CD8-positive, alpha-beta memory T cell (primary cell): ENCODE measurements at regions not wholly inside any gene's neighbourhood (a gene's known extent, or its start where the extent isn't known, plus 50 kb on each side); places are given as distances from the start of the nearest gene placed in this dataset.
"Not testable (repeated sequence)": the region's sequence is repeated elsewhere in the genome, so short reads cannot be mapped to it uniquely, and the experiment has no call there.

ENCODE experiments used
- CTCF ChIA-PET: fragments of 350-600 bp; sonication (Branson Sonifier 250); formaldehyde crosslinking; loops from one replicate; lab custom pipeline; 2021; ENCODE audit warnings: antibody characterized with exemption; lab: Charles Lee
- POLR2A ChIA-PET: fragments of 350-600 bp; sonication (Branson Sonifier 250); formaldehyde crosslinking; loops from one replicate; lab custom pipeline; 2021; ENCODE audit warnings: antibody characterized with exemption; lab: Charles Lee
- DNase-seq, 5 donors: peaks; one replicate each; pipeline versions ENCODE4 v3.0.0 to v3.0.0-alpha.2; 2020 to 2022; ENCODE audit warnings: mixed read lengths in 1 of 5
- H3K27ac ChIP-seq: one replicate; pipeline ENCODE4 v1.7.0; 2013; ENCODE audit warnings: low read depth, mild to moderate bottlenecking, low read length, moderate library complexity
- H3K27me3 ChIP-seq: 2 replicates; pipeline ENCODE4 v1.7.0; 2013; ENCODE audit warnings: low read length, mild to moderate bottlenecking; ENCODE audit not compliant: insufficient read depth, poor library complexity, severe bottlenecking
- H3K36me3 ChIP-seq: 2 replicates; pipeline ENCODE4 v1.7.0; 2013; ENCODE audit warnings: mild to moderate bottlenecking, low read length, moderate library complexity; ENCODE audit not compliant: insufficient read depth
- H3K4me1 ChIP-seq: 2 replicates; pipeline ENCODE4 v1.7.0; 2013; ENCODE audit warnings: mild to moderate bottlenecking, low read length, moderate library complexity; ENCODE audit not compliant: insufficient read depth
- H3K4me3 ChIP-seq: 2 replicates; pipeline ENCODE4 v1.7.0; 2013; ENCODE audit warnings: mild to moderate bottlenecking, low read length
- H3K9me3 ChIP-seq: 2 replicates; pipeline ENCODE4 v1.7.0; 2013; ENCODE audit warnings: mild to moderate bottlenecking, low read length
- H3K27ac Mint-ChIP-seq, 8 donors: one replicate each; pipeline ENCODE4 v1.8.0; 2020 to 2021; ENCODE audit warnings: mixed read lengths in 8 of 8, mild to moderate bottlenecking in 6 of 8, inconsistent platforms in 3 of 8, moderate library complexity in 3 of 8
- H3K27me3 Mint-ChIP-seq, 2 donors: one replicate each; pipeline ENCODE4 v1.8.0; 2020 to 2021; ENCODE audit warnings: mixed read lengths in 2 of 2, mild to moderate bottlenecking in 1 of 2, moderate library complexity in 1 of 2
- H3K36me3 Mint-ChIP-seq, 3 donors: one replicate each; pipeline ENCODE4 v1.8.0; 2020 to 2021; ENCODE audit warnings: mixed read lengths in 3 of 3, inconsistent platforms in 1 of 3, mild to moderate bottlenecking in 1 of 3
- H3K4me1 Mint-ChIP-seq, 3 donors: one replicate each; pipeline ENCODE4 v1.8.0; 2020 to 2021; ENCODE audit warnings: mixed read lengths in 3 of 3, inconsistent platforms in 1 of 3, mild to moderate bottlenecking in 1 of 3
- H3K4me3 Mint-ChIP-seq, 7 donors: one replicate each; pipeline ENCODE4 v1.8.0; 2020 to 2021; ENCODE audit warnings: mixed read lengths in 7 of 7, mild to moderate bottlenecking in 6 of 7, moderate library complexity in 4 of 7, inconsistent platforms in 2 of 7
- H3K9me3 Mint-ChIP-seq, 5 donors: one replicate each; pipeline ENCODE4 v1.8.0; 2020 to 2022; ENCODE audit warnings: mixed read lengths in 5 of 5, mild to moderate bottlenecking in 3 of 5, moderate library complexity in 2 of 5, inconsistent platforms in 1 of 5

DNA sequence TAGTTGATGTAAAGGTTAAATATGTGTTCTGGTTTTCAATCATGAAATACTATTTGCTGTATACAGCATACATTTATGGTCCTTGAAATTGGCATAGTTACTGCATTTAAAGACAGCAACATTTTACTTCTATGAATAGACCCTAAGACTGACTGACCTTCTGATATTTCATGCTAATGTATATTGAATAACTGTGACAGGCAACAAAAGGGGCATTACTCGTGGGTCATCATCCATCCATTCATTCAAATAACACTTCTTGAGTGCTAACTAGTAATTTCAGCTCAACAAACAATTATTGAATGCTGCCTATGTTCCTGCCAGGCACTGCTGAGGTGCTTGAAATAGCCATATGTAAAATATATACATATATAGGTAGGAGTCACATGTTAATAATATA is 92.8 kb upstream of the ADAMTS3 start:
- Mint-ChIP-seq H3K27me3 (peaks cover 1 to 2% of the 10 kb centered on the region in 2 donors), H3K9me3 (no peaks in the 10 kb centered on the region), H3K36me3 (no peaks in the 10 kb centered on the region), H3K4me3 (no peak overlapping the region), H3K27ac (no peak overlapping the region), H3K4me1 (no peaks in the 10 kb centered on the region)
- CTCF ChIA-PET: no interaction called here
- Histone ChIP-seq H3K4me3 (no peak overlapping the region), H3K4me1 (no peaks in the 10 kb centered on the region), H3K27me3 (no peaks in the 10 kb centered on the region), H3K27ac (no peak overlapping the region), H3K9me3 (no peaks in the 10 kb centered on the region), H3K36me3 (no peaks in the 10 kb centered on the region)
- POLR2A ChIA-PET: no interaction called here
- DNase-seq: no peak

DNA sequence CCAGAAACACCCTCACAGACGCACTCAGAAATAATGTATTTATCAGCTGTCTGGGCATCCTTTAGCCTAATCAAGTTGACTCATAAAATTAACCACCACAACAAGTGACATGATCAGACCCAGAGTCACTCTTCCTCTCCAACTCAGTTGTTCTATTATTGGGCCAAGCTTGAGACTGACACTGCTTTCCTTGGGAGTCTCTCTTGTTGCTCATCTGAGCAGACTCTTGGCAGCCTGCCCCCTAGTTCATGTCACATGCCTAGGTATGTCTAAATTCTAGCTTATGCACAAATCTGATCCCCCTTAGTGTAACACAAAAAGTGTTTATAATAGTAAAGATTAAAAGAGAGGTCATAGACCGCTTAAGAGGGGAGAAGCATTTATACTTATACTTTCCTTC is 72.6 kb upstream of the ADAMTS3 start:
- ChIA-PET CTCF (no interaction called here), POLR2A (no interaction called here)
- H3K4me1 ChIP-seq: no peaks in the 10 kb centered on the region
- no peaks in the 10 kb centered on the region for H3K27me3 ChIP-seq
- no peaks in the 10 kb centered on the region for H3K9me3 ChIP-seq
- H3K27ac ChIP-seq: no peak overlapping the region
- no peak overlapping the region for H3K4me3 ChIP-seq
- H3K9me3 Mint-ChIP-seq: peaks cover 0 to 5% (median 0%) of the 10 kb centered on the region in 5 donors
- no peaks in the 10 kb centered on the region for H3K36me3 ChIP-seq
- H3K4me3 Mint-ChIP-seq: no peak overlapping the region
- no peaks in the 10 kb centered on the region for H3K4me1 Mint-ChIP-seq
- no peak for DNase-seq
- H3K36me3 Mint-ChIP-seq: no peaks in the 10 kb centered on the region
- H3K27me3 Mint-ChIP-seq: no peaks in the 10 kb centered on the region
- H3K27ac Mint-ChIP-seq: no peak overlapping the region

DNA sequence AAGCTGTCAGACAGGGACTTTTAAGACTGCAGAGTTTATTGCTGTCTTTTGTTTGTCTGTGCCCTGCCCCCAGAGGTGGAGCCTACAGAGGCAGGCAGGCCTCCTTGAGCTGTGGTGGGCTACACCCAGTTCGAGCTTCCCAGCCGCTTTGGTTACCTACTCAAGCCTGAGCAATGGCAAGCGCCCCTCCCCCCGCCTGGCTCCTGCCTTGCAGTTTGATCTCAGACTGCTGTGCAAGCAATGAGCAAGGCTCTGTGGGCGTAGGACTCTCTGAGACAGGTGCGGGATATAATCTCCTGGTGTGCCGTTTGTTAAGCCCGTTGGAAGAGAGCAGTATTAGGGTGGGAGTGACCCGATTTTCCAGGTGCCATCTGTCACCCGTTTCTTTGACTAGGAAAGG is 67.8 kb upstream of the ADAMTS3 start:
- H3K27me3 ChIP-seq, H3K36me3 Mint-ChIP-seq, H3K4me3 ChIP-seq, H3K4me1 ChIP-seq, H3K9me3 ChIP-seq, H3K4me3 Mint-ChIP-seq, CTCF ChIA-PET, H3K27ac ChIP-seq, H3K4me1 Mint-ChIP-seq, H3K27ac Mint-ChIP-seq, DNase-seq, H3K27me3 Mint-ChIP-seq, H3K36me3 ChIP-seq, POLR2A ChIA-PET: not testable (repeated sequence)
- H3K9me3 Mint-ChIP-seq: peaks cover 0 to 11% (median 0%) of the 10 kb centered on the region in 5 donors

DNA sequence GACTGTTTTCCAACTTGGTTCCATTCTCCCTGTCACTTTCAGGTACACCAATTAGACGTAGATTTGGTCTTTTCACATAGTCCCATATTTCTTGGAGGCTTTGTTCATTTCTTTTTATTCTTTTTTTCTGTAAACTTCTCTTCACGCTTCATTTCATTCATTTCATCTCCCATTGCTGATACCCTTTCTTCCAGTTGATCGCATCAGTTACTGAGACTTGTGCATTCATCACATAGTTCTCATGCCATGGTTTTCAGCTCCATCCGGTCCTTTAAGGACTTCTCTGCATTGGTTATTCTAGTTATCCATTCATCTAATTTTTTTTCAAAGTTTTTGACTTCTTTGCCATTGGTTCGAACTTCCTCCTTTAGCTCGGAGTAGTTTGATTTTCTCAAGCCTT is 66.9 kb upstream of the ADAMTS3 start:
- H3K4me3 Mint-ChIP-seq, CTCF ChIA-PET: not testable (repeated sequence)

DNA sequence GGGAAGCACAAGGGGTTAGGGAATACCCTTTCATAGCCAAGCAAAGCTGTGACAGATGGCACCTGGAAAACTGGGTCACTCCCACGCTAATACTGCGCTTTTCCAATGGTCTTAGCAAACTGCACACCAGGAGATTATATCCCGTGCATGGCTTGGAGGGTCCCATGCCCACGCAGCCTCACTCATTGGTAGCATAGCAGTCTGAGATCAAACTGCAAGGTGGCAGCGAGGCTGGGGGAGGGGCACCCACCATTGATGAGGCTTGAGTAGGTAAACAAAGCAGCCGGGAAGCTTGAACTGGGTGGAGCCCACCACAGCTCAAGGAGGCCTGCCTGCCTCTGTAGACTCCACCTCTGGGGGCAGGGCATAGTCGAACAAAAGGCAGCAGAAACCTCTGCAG is 63.2 kb upstream of the ADAMTS3 start:
- CTCF ChIA-PET, H3K27me3 ChIP-seq, H3K4me1 ChIP-seq, H3K27me3 Mint-ChIP-seq, H3K9me3 ChIP-seq, H3K4me3 Mint-ChIP-seq, H3K36me3 ChIP-seq, POLR2A ChIA-PET, H3K27ac Mint-ChIP-seq, H3K36me3 Mint-ChIP-seq, H3K4me1 Mint-ChIP-seq, H3K4me3 ChIP-seq, DNase-seq, H3K27ac ChIP-seq: not testable (repeated sequence)
- peaks cover 0 to 10% (median 4%) of the 10 kb centered on the region in 5 donors for H3K9me3 Mint-ChIP-seq

More for the DNA sequence above, 66.9 kb upstream of the ADAMTS3 start:
- H3K9me3 ChIP-seq, H3K36me3 Mint-ChIP-seq, H3K27me3 ChIP-seq, POLR2A ChIA-PET, H3K27ac Mint-ChIP-seq, H3K4me1 Mint-ChIP-seq, H3K27me3 Mint-ChIP-seq, H3K4me3 ChIP-seq, H3K4me1 ChIP-seq, H3K36me3 ChIP-seq, H3K27ac ChIP-seq, DNase-seq: not testable (repeated sequence)
- H3K9me3 Mint-ChIP-seq: peaks cover 0 to 11% (median 0%) of the 10 kb centered on the region in 5 donors

DNA sequence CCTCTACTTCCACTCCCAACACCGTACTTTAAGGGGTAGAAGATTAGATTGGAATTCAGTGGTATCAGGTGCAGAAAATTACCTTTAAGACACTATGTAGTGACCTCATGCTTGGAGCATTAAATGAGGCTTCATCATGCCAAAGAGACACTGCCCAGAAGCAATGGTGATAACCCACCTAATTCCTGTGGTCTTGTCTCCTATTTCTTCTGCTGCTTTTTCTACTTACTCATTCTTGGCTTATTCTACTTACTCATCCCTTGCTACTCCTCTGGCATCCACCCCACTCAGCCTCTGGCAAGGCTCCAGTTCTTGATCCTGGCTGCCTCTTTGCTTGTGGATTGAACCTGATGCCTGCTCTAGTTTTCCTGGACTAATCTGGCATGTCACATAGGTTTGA is 62.3 kb upstream of the ADAMTS3 start:
- H3K4me3 ChIP-seq: no peak overlapping the region
- H3K27ac ChIP-seq: no peak overlapping the region
- Mint-ChIP-seq H3K36me3 (no peaks in the 10 kb centered on the region), H3K27me3 (peaks cover 0 to 2% of the 10 kb centered on the region in 2 donors), H3K9me3 (peaks cover 0 to 8% (median 4%) of the 10 kb centered on the region in 5 donors), H3K4me3 (no peak overlapping the region), H3K27ac (no peak overlapping the region), H3K4me1 (no peaks in the 10 kb centered on the region)
- ChIA-PET CTCF (no interaction called here), POLR2A (no interaction called here)
- no peaks in the 10 kb centered on the region for H3K27me3 ChIP-seq
- no peaks in the 10 kb centered on the region for H3K36me3 ChIP-seq
- no peaks in the 10 kb centered on the region for H3K9me3 ChIP-seq
- no peak for DNase-seq
- no peaks in the 10 kb centered on the region for H3K4me1 ChIP-seq

DNA sequence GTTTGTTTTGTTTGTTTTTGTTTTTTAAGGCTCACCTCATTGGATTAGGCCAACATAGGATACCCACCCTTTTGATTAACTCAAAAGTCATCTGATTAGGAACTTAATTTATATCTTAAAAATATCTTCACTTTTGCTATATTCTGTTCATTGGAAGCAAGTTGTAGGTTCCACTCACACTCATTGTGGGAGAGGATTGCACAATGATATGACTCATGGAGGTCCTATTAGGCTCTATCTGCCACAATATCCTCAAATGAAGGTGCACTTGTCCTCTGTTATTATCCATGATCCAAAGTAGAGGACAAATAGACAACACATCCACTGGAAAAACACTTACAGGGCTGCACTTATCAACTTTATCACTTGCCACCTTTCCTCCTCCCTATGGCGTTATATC is 60.5 kb upstream of the ADAMTS3 start:
- no peaks in the 10 kb centered on the region for H3K4me1 Mint-ChIP-seq
- Histone ChIP-seq H3K9me3 (no peaks in the 10 kb centered on the region), H3K27ac (no peak overlapping the region), H3K27me3 (no peaks in the 10 kb centered on the region), H3K4me3 (no peak overlapping the region), H3K36me3 (no peaks in the 10 kb centered on the region), H3K4me1 (no peaks in the 10 kb centered on the region)
- ChIA-PET CTCF (no interaction called here), POLR2A (no interaction called here)
- no peak overlapping the region for H3K4me3 Mint-ChIP-seq
- no peaks in the 10 kb centered on the region for H3K36me3 Mint-ChIP-seq
- H3K9me3 Mint-ChIP-seq: peaks cover 0 to 4% (median 2%) of the 10 kb centered on the region in 5 donors
- DNase-seq: no peak
- no peaks in the 10 kb centered on the region for H3K27me3 Mint-ChIP-seq
- H3K27ac Mint-ChIP-seq: no peak overlapping the region

DNA sequence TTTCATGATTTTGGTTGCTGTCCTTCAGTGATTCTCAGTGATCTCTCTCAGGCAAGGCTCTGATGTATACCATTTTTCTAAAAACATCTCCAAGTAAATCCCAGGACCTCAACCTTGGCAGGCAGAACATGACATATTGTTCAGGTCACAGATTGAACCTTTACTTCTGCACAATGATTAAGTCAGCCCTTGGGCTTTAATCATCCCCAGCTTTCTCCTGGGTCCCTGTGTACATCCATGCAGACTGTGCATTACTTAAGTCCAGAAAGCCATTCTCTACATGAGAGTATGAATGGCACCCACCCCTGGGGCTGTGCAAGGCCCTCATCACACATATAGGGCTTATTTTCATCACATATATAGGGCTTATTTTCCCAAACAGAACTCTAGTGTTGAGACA is 58.7 kb upstream of the ADAMTS3 start:
- H3K27me3 ChIP-seq: no peaks in the 10 kb centered on the region
- Mint-ChIP-seq H3K9me3 (peaks cover 0 to 4% (median 2%) of the 10 kb centered on the region in 5 donors), H3K36me3 (no peaks in the 10 kb centered on the region), H3K27ac (no peak overlapping the region), H3K27me3 (no peaks in the 10 kb centered on the region), H3K4me1 (no peaks in the 10 kb centered on the region), H3K4me3 (no peak overlapping the region)
- H3K4me3 ChIP-seq: no peak overlapping the region
- no peak overlapping the region for H3K27ac ChIP-seq
- ChIA-PET CTCF (no interaction called here), POLR2A (no interaction called here)
- no peaks in the 10 kb centered on the region for H3K36me3 ChIP-seq
- DNase-seq: no peak
- H3K9me3 ChIP-seq: no peaks in the 10 kb centered on the region
- H3K4me1 ChIP-seq: no peaks in the 10 kb centered on the region
